Rectal smooth muscle tissue (tissue), 1 donor: ENCODE measurements at regions not wholly inside any gene's neighbourhood (a gene's known extent, or its start where the extent isn't known, plus 50 kb on each side); places are given as distances from the start of the nearest gene placed in this dataset.

Experiments
- H3K27ac ChIP-seq: one replicate; pipeline ENCODE4 v1.7.0; 2013; ENCODE audit warnings: low read depth, low read length, inconsistent platforms
- H3K27me3 ChIP-seq: one replicate; pipeline ENCODE4 v1.7.0; 2013; ENCODE audit warnings: low read length; ENCODE audit not compliant: control insufficient read depth, insufficient read depth
- H3K36me3 ChIP-seq: one replicate; pipeline ENCODE4 v1.7.0; 2013; ENCODE audit warnings: low read length; ENCODE audit not compliant: control insufficient read depth, insufficient read depth
- H3K4me1 ChIP-seq: one replicate; pipeline ENCODE4 v1.7.0; 2013; ENCODE audit warnings: low read length; ENCODE audit not compliant: control insufficient read depth, insufficient read depth
- H3K4me3 ChIP-seq: one replicate; pipeline ENCODE4 v1.7.0; 2013; ENCODE audit warnings: low read length
- H3K9ac ChIP-seq: one replicate; pipeline ENCODE4 v1.7.0; 2013; ENCODE audit warnings: low read length

DNA sequence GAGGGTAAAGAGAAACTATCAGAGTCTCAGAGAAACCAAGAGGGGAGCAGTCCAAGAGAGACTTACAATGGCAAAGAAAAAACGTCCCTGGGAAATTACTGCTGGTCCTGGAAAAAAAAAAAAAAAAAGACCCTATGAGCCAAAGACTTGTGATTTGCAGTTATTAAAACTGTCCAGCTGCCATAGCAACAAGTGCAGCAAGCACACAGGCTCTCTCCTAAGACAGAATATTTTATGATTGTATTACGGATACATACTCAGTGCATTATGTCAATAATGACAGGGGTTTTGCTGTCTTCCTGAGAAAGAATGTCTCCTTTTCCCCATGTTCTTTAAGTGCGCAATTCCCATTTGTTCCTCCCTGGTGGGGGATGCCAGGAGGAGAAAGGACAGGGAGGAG, 178.5 kb downstream of the GPAM start:
- H3K4me1 ChIP-seq, result no peaks in the 10 kb centered on the region
- H3K27ac ChIP-seq, result no peak overlapping the region
- no peaks in the 10 kb centered on the region for H3K27me3 ChIP-seq
- H3K9ac ChIP-seq, result no peak overlapping the region
- H3K4me3 ChIP-seq, result no peak overlapping the region
- no peaks in the 10 kb centered on the region for H3K36me3 ChIP-seq

GRCh38 chr10:112006407-112006806, 177.2 kb downstream of the GPAM start:
- Histone ChIP-seq H3K36me3 (no peaks in the 10 kb centered on the region), H3K9ac (no peak overlapping the region), H3K27me3 (no peaks in the 10 kb centered on the region), H3K4me1 (no peaks in the 10 kb centered on the region), H3K4me3 (no peak overlapping the region), H3K27ac (no peak overlapping the region)

DNA sequence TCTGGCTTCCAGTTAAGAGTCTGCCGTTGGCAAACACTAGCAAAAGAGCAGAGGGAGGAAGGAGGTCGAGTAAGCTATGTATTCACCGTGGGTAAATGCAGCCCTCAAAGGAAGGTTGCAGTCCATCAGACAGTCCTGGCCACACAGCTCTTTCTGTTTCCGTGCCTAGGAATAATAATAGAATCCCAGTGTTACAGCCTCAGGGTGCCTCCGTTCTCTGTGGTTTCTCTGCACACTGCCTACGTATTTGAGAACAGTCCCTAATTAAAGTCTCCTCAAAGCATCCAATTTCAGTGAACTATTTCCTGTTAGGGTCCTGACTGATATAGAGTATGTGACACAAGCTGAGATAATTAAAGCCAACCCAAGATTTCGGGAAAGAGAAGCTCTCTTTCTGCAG, 176.7 kb downstream of the GPAM start:
- Histone ChIP-seq H3K4me3 (no peak overlapping the region), H3K27me3 (no peaks in the 10 kb centered on the region), H3K9ac (no peak overlapping the region), H3K27ac (no peak overlapping the region), H3K4me1 (no peaks in the 10 kb centered on the region), H3K36me3 (no peaks in the 10 kb centered on the region)

- Histone ChIP-seq H3K9ac (no peak overlapping the region), H3K4me1 (no peaks in the 10 kb centered on the region), H3K36me3 (no peaks in the 10 kb centered on the region), H3K4me3 (no peak overlapping the region), H3K27me3 (no peaks in the 10 kb centered on the region), H3K27ac (no peak overlapping the region)
Observed at GRCh38 chr10:112022196-112022595, 161.4 kb downstream of the GPAM start.

- Histone ChIP-seq H3K27me3 (no peaks in the 10 kb centered on the region), H3K27ac (no peak overlapping the region)
Observed at GRCh38 chr10:112024079-112024478, 159.5 kb downstream of the GPAM start.

GRCh38 chr10:112025228-112025627, 158.3 kb downstream of the GPAM start:
- H3K9ac ChIP-seq, result no peak overlapping the region

More at GRCh38 chr10:112024079-112024478, 159.5 kb downstream of the GPAM start:
- Histone ChIP-seq H3K9ac (no peak overlapping the region), H3K36me3 (no peaks in the 10 kb centered on the region), H3K4me1 (no peaks in the 10 kb centered on the region), H3K4me3 (no peak overlapping the region)

GRCh38 chr10:112026438-112026837, 157.1 kb downstream of the GPAM start:
- H3K27ac ChIP-seq, result no peak overlapping the region
- no peaks in the 10 kb centered on the region for H3K4me1 ChIP-seq
- H3K27me3 ChIP-seq, result no peaks in the 10 kb centered on the region
- H3K36me3 ChIP-seq, result no peaks in the 10 kb centered on the region
- H3K4me3 ChIP-seq, result no peak overlapping the region
- no peak overlapping the region for H3K9ac ChIP-seq

More at GRCh38 chr10:112025228-112025627, 158.3 kb downstream of the GPAM start:
- Histone ChIP-seq H3K27ac (no peak overlapping the region), H3K4me3 (no peak overlapping the region), H3K36me3 (no peaks in the 10 kb centered on the region), H3K4me1 (no peaks in the 10 kb centered on the region), H3K27me3 (no peaks in the 10 kb centered on the region)

DNA sequence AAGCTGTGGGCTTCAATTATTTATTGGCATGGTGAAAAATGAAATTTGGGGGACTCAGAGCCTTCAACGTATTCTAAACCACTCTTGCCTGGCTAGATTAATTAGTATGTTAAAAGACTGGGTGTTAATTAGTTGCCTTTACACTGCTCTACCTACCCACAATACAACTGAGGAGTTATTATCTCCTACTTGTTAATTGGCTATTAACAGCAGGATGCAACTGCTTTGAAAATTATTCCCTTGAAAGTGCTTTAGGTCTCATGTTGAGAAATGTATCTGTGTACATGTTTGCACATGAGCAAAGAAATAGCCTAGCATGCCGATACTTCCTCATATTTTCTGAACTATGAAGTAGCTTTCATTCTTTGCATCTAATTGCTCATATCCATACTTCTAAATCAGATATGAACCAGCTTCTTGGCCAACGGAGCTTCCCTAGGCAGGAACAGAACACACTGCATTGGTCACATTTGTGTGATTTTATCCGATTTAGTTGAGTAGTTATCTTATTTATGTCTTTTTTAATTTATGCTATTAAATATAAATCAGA, 155.8 kb downstream of the GPAM start:
- Histone ChIP-seq H3K36me3 (no peaks in the 10 kb centered on the region), H3K27ac (no peak overlapping the region), H3K9ac (no peak overlapping the region), H3K4me3 (no peak overlapping the region), H3K27me3 (no peaks in the 10 kb centered on the region), H3K4me1 (no peaks in the 10 kb centered on the region)

DNA sequence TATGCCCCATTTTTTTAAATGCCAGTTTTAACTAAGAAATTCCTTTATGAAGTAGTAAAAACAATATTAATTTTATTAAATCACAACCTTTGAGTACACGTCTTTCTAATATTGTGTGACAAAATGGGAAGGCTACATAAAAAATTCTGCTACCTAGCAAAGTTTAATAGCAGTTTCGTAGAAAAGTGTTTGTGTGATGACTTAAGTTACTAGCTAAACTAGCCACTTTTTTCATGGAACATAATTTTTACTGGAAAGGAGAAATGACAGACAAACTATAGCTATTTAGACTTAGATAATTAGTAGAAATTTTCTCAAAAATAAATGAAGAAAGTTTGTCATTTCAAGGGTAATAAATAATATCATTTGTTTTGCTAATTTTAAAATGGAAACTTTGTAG, 153.1 kb downstream of the GPAM start:
- Histone ChIP-seq H3K27ac (no peak overlapping the region), H3K27me3 (no peaks in the 10 kb centered on the region), H3K9ac (no peak overlapping the region), H3K36me3 (no peaks in the 10 kb centered on the region), H3K4me1 (no peaks in the 10 kb centered on the region), H3K4me3 (no peak overlapping the region)

- Histone ChIP-seq H3K4me1 (no peaks in the 10 kb centered on the region), H3K27me3 (no peaks in the 10 kb centered on the region), H3K4me3 (no peak overlapping the region), H3K27ac (no peak overlapping the region), H3K36me3 (no peaks in the 10 kb centered on the region), H3K9ac (no peak overlapping the region)
Observed at GRCh38 chr10:112039823-112040222, 143.7 kb downstream of the GPAM start.

- H3K27ac ChIP-seq, result no peak overlapping the region
- H3K27me3 ChIP-seq, result no peaks in the 10 kb centered on the region
- no peaks in the 10 kb centered on the region for H3K36me3 ChIP-seq
- no peak overlapping the region for H3K4me3 ChIP-seq
- no peak overlapping the region for H3K9ac ChIP-seq
- no peaks in the 10 kb centered on the region for H3K4me1 ChIP-seq
Observed at GRCh38 chr10:112040696-112041095, 142.9 kb downstream of the GPAM start.

DNA sequence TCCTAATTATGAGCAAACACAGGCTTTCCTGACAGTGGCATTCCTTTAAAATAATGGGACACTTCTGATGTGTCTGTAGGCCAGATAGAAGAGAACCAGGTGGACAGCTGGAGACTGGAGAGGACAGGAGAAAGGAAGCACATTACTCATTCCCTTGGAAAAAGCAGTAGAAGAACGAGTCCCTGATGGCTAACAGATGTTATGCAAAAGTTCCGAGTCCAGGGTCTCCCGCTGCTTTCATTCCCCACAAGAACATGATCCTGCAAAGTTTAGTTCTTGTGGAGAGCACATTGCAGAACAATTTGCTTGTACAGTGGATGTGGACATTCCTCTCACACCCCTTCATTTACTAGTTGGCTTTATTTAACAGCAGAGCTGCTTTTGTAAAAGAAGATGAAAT, 137.6 kb downstream of the GPAM start:
- Histone ChIP-seq H3K4me1 (no peaks in the 10 kb centered on the region), H3K36me3 (no peaks in the 10 kb centered on the region), H3K27ac (no peak overlapping the region), H3K4me3 (no peak overlapping the region), H3K9ac (no peak overlapping the region), H3K27me3 (no peaks in the 10 kb centered on the region)

- no peak overlapping the region for H3K27ac ChIP-seq
- no peaks in the 10 kb centered on the region for H3K36me3 ChIP-seq
- H3K4me3 ChIP-seq, result no peak overlapping the region
- no peak overlapping the region for H3K9ac ChIP-seq
- H3K4me1 ChIP-seq, result no peaks in the 10 kb centered on the region
- no peaks in the 10 kb centered on the region for H3K27me3 ChIP-seq
Observed at GRCh38 chr10:112047674-112048073, 135.9 kb downstream of the GPAM start.
